Type B pancreatic cell (in vitro differentiated cells): ENCODE measurements at regions not wholly inside any gene's neighbourhood (a gene's known extent, or its start where the extent isn't known, plus 50 kb on each side); places are given as distances from the start of the nearest gene placed in this dataset.

Experiments
- DNase-seq: peaks from one replicate; pipeline ENCODE4 v3.0.0; 2021; ENCODE audit warnings: mixed read lengths; ENCODE audit not compliant: unreplicated experiment; ENCODE audit errors: extremely low spot score
- H3K27ac Mint-ChIP-seq: 2 replicates; pipeline ENCODE4 v1.8.0; 2021; ENCODE audit warnings: mild to moderate bottlenecking, mixed read lengths
- H3K27me3 Mint-ChIP-seq: 2 replicates; pipeline ENCODE4 v1.8.0; 2021; ENCODE audit warnings: mixed read lengths
- H3K36me3 Mint-ChIP-seq: 2 replicates; pipeline ENCODE4 v1.8.0; 2021; ENCODE audit warnings: mixed read lengths
- H3K4me1 Mint-ChIP-seq: one replicate; pipeline ENCODE4 v1.8.0; 2021; ENCODE audit warnings: mixed read lengths; ENCODE audit not compliant: unreplicated experiment
- H3K4me3 Mint-ChIP-seq: 2 replicates; pipeline ENCODE4 v1.8.0; 2021; ENCODE audit warnings: mild to moderate bottlenecking, mixed read lengths
- H3K9me3 Mint-ChIP-seq: 2 replicates; pipeline ENCODE4 v1.8.0; 2021; ENCODE audit warnings: mixed read lengths
- CTCF ChIP-seq: fragments of 200-600 bp; sonication (generic); conservative IDR thresholded peaks from 2 replicates; pipeline ENCODE4 v1.5.0; 2021; ENCODE audit warnings: antibody characterized with exemption, mild to moderate bottlenecking

GRCh38 chr20:22098511-22098910 lies 393.0 kb downstream of the PAX1 start:
- no peak for DNase-seq
- Mint-ChIP-seq H3K36me3 (no peaks in the 10 kb centered on the region), H3K9me3 (no peaks in the 10 kb centered on the region), H3K4me1 (no peaks in the 10 kb centered on the region), H3K4me3 (no peak overlapping the region), H3K27me3 (peaks cover 22% of the 10 kb centered on the region), H3K27ac (no peak overlapping the region)
- peak; percentile 40 for TF ChIP-seq CTCF

DNA sequence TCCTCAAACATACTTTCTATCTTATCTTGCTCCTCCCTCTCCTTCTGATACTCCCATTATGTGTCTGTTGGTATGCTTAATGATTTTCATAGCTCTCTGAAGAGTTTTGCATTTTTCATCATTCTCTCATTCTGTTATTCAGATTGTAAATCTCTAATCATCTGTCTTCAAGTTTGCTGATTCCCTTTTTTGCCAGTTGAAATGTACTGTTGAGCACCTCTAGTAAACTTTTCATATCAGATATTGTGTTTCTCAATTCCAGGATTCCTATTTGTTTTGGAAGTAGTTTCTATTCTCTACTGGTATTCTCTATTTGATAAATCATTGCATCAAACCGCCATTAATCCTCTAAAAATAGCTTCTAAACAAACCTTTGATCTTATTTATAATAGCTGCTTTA lies 387.7 kb downstream of the PAX1 start:
- no peak overlapping the region for H3K27ac Mint-ChIP-seq
- peaks cover 5% of the 10 kb centered on the region for H3K9me3 Mint-ChIP-seq
- H3K27me3 Mint-ChIP-seq, result peaks cover 4% of the 10 kb centered on the region
- TF ChIP-seq CTCF, result no peak
- no peaks in the 10 kb centered on the region for H3K4me1 Mint-ChIP-seq
- no peak overlapping the region for H3K4me3 Mint-ChIP-seq
- no peaks in the 10 kb centered on the region for H3K36me3 Mint-ChIP-seq
- no peak for DNase-seq

DNA sequence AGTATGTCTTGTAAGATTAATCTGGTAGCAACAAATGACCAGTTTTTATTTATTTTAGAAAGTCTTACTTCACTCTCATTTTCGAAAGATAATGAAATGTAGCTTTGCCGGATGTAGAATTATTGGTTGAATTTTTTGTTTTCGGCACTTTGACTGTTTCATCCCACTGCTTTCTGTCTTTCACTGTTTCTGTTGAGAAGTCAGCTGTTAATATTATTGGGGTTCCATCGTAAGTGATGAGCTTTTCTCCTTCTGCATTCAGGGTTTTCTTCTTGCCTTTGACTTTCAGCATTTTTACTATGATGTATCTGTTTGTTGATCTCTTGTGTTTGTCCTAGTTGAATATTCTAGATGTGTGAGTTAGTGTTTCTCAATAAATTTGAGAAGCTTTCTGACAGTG lies 383.4 kb downstream of the PAX1 start:
- Mint-ChIP-seq H3K4me3 (no peak overlapping the region), H3K36me3 (no peaks in the 10 kb centered on the region), H3K27me3 (peaks cover 4% of the 10 kb centered on the region), H3K4me1 (no peaks in the 10 kb centered on the region), H3K27ac (no peak overlapping the region), H3K9me3 (peaks cover 5% of the 10 kb centered on the region)
- no peak for TF ChIP-seq CTCF
- no peak for DNase-seq

DNA sequence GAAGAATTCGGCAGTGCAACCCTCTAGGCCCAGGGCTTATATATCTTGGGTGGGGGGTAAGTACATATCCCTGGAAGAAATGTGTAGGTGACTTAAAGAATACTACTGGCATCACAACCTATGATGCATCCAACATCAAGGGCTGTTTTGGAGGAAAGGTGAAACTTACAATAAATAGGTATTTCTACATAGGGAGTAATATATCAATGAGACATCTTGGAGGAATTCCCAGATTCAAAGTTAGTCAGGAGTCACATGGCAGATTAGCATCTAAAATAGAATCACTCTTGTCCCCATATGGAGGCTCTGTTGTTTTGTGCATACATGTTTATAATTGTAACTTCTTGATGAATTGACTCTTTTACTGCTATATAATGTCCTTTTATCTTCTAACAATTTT lies 375.5 kb downstream of the PAX1 start:
- Mint-ChIP-seq H3K4me1 (no peaks in the 10 kb centered on the region), H3K27ac (no peak overlapping the region), H3K9me3 (peaks cover 3% of the 10 kb centered on the region), H3K4me3 (no peak overlapping the region), H3K27me3 (no peaks in the 10 kb centered on the region), H3K36me3 (no peaks in the 10 kb centered on the region)
- no peak for TF ChIP-seq CTCF
- DNase-seq, result no peak

GRCh38 chr20:22074635-22075034 lies 369.2 kb downstream of the PAX1 start:
- Mint-ChIP-seq H3K4me1 (peaks cover 16% of the 10 kb centered on the region), H3K4me3 (no peak overlapping the region), H3K27ac (no peak overlapping the region), H3K36me3 (no peaks in the 10 kb centered on the region), H3K27me3 (no peaks in the 10 kb centered on the region), H3K9me3 (no peaks in the 10 kb centered on the region)
- no peak for DNase-seq
- no peak for TF ChIP-seq CTCF

DNA sequence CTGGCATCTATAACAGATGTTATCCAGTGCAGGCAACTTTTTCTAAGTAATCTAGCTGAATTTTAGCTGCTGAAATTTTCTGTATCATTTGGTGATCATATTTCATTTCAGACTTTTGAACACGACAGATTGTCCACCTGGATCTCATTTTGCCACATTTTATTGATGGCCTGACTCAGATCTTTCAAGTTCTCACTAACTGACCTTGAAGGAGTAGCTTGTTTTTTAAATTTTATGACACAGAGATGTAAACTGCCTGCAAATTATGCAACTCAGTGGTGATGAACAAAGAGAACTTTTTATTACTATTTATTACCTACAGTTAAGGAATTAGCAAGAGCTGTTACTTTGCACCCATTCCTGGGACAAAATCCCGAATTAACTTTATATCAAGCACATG lies 366.4 kb downstream of the PAX1 start:
- Mint-ChIP-seq H3K4me3 (no peak overlapping the region), H3K9me3 (no peaks in the 10 kb centered on the region), H3K36me3 (no peaks in the 10 kb centered on the region), H3K27me3 (no peaks in the 10 kb centered on the region), H3K27ac (no peak overlapping the region), H3K4me1 (peaks cover 16% of the 10 kb centered on the region)
- DNase-seq, result no peak
- no peak for TF ChIP-seq CTCF
